ENCODE measurements at regions not wholly inside any gene's neighbourhood (a gene's known extent, or its start where the extent isn't known, plus 50 kb on each side); places are given as distances from the start of the nearest gene placed in this dataset.
"Not testable (repeated sequence)": the region's sequence is repeated elsewhere in the genome, so short reads cannot be mapped to it uniquely, and the experiment has no call there.

DNA sequence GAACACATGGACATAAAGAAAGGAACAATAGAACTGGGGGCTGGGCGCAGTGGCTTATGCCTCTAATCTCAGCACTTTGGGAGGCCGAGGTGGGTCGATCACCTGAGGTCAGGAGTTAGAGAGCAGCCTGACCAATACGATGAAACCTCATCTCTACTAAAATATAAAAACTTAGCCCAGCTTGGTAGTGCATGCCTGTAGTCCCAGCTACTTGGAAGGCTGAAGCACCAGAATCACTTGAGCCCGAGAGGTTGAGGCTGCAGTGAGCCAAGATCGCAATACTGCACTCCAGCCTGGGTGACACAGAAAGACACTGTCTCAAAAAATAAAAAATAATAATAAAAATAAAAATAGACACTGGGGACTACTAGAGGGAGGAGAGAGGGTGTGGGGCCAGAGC is 154.5 kb downstream of the SEC23A start:
- no peak for TF ChIP-seq SPI1 (IDR thresholded peaks at IDR 0.05; ENCODE audit: low read depth, low read length)
- no peak for TF ChIP-seq TAF1 (IDR thresholded peaks at IDR 0.05; ENCODE audit: low read depth, low read length)
- TF ChIP-seq PAX5 (IDR thresholded peaks at IDR 0.05; ENCODE audit: insufficient read depth, low read length, severe bottlenecking), result no peak
- no peak for TF ChIP-seq POLR2AphosphoS5 (IDR thresholded peaks at IDR 0.05; ENCODE audit: low read depth, low read length)
- TF ChIP-seq POLR2A (IDR thresholded peaks at IDR 0.05; ENCODE audit: low read depth, low read length), result no peak
- no peak for TF ChIP-seq POU2F2 (IDR thresholded peaks at IDR 0.05; ENCODE audit: low read depth, low read length)
- no peak for DNase-seq (ENCODE audit: insufficient read length, low spot score)
- no peak for FAIRE-seq

DNA sequence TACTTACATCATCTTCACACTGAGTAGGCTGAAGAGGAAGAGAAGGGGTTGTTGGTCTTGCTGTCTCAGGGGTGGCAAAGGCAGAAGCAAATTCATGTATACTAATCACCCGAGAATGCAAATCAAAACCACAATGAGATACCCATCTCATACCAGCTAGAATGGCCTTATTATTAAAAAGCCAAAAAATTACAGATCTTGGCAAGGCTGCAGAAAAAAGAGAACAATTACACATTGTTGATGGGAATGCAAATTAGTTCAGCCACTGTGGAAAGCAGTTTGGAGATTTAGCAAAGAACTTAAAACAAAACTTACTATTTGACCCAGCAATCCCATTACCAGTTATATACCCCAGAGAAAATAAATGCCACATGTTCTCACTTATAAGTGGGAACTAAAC is 154.9 kb downstream of the SEC23A start:
- FAIRE-seq (no peak), DNase-seq (ENCODE audit: insufficient read length, low spot score) (no peak)
- no peak for TF ChIP-seq POLR2AphosphoS5 (IDR thresholded peaks at IDR 0.05; ENCODE audit: low read depth, low read length)
- TF ChIP-seq POLR2A (IDR thresholded peaks at IDR 0.05; ENCODE audit: low read depth, low read length), result no peak
- no peak for TF ChIP-seq SPI1 (IDR thresholded peaks at IDR 0.05; ENCODE audit: low read depth, low read length)
- TF ChIP-seq TAF1 (IDR thresholded peaks at IDR 0.05; ENCODE audit: low read depth, low read length), result no peak
- no peak for TF ChIP-seq POU2F2 (IDR thresholded peaks at IDR 0.05; ENCODE audit: low read depth, low read length)
- TF ChIP-seq PAX5 (IDR thresholded peaks at IDR 0.05; ENCODE audit: insufficient read depth, low read length, severe bottlenecking), result no peak

DNA sequence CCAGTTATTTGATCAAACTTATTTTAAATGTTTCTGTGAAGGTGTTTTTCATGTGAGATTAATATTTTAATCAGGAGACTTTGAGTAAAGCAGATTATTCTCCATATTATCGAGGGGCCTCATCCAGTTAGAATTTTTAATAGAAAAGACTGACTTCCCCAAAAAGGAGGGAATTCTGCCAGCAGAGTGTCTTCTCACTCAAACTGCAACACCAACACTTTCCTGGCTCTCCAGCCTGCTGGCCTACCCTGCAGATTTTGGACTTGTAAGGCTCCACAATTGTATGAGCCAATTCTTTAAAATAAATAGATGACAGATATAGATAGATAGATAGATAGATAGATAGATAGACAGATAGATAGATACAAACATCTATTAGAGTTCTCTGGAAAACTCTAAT is 155.7 kb downstream of the SEC23A start:
- no peak for FAIRE-seq
- DNase-seq (ENCODE audit: insufficient read length, low spot score), result no peak
- TF ChIP-seq POU2F2 (IDR thresholded peaks at IDR 0.05; ENCODE audit: low read depth, low read length) (no peak), POLR2AphosphoS5 (IDR thresholded peaks at IDR 0.05; ENCODE audit: low read depth, low read length) (no peak), TAF1 (IDR thresholded peaks at IDR 0.05; ENCODE audit: low read depth, low read length) (no peak), POLR2A (IDR thresholded peaks at IDR 0.05; ENCODE audit: low read depth, low read length) (no peak), SPI1 (IDR thresholded peaks at IDR 0.05; ENCODE audit: low read depth, low read length) (no peak), PAX5 (IDR thresholded peaks at IDR 0.05; ENCODE audit: insufficient read depth, low read length, severe bottlenecking) (no peak)

DNA sequence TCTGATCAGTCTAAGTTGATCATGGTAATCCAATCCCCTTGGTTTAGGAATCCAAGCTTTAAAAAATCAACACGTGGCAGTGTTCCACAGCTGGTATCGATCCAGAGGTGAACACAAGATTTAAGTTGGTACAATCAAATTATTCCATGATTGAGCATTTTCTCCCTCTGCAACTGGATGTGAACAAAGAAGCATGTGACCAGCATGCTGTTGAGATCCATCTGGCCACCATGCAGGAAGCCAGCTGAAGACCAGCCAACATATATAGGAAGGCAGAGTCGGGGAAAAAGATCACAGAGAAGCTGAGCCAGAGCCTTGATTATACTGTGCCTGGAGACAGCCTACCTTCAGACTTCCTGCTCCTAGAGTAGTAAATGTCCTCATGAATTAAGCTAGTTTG is 158.3 kb downstream of the SEC23A start:
- TF ChIP-seq SPI1 (IDR thresholded peaks at IDR 0.05; ENCODE audit: low read depth, low read length), result no peak
- TF ChIP-seq POLR2AphosphoS5 (IDR thresholded peaks at IDR 0.05; ENCODE audit: low read depth, low read length), result no peak
- no peak for TF ChIP-seq POU2F2 (IDR thresholded peaks at IDR 0.05; ENCODE audit: low read depth, low read length)
- TF ChIP-seq POLR2A (IDR thresholded peaks at IDR 0.05; ENCODE audit: low read depth, low read length), result no peak
- TF ChIP-seq TAF1 (IDR thresholded peaks at IDR 0.05; ENCODE audit: low read depth, low read length), result no peak
- no peak for TF ChIP-seq PAX5 (IDR thresholded peaks at IDR 0.05; ENCODE audit: insufficient read depth, low read length, severe bottlenecking)
- DNase-seq (ENCODE audit: insufficient read length, low spot score) (no peak), FAIRE-seq (no peak)

DNA sequence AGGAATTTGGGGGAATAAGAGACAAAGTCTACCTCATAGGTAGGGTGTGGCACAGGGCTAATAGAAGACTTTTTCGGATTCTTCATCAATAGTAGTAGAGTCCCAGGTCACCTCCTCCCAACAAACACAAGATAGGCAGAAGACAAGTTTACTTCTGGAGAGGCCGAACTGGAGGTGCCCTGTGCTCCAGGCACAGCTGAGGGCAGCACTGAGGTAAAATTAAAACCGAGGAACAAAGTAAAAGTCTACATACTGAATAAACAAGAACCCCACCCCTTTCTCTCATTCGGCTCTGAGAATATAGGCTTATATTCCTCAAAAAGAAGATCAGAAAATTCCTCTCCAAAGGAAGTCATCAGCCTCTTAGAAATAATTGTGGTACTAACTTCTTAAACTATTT is 161.5 kb downstream of the SEC23A start:
- TF ChIP-seq POU2F2 (IDR thresholded peaks at IDR 0.05; ENCODE audit: low read depth, low read length) (no peak), TAF1 (IDR thresholded peaks at IDR 0.05; ENCODE audit: low read depth, low read length) (no peak), SPI1 (IDR thresholded peaks at IDR 0.05; ENCODE audit: low read depth, low read length) (no peak), POLR2AphosphoS5 (IDR thresholded peaks at IDR 0.05; ENCODE audit: low read depth, low read length) (no peak), POLR2A (IDR thresholded peaks at IDR 0.05; ENCODE audit: low read depth, low read length) (no peak), PAX5 (IDR thresholded peaks at IDR 0.05; ENCODE audit: insufficient read depth, low read length, severe bottlenecking) (no peak)
- no peak for FAIRE-seq
- DNase-seq (ENCODE audit: insufficient read length, low spot score), result no peak

DNA sequence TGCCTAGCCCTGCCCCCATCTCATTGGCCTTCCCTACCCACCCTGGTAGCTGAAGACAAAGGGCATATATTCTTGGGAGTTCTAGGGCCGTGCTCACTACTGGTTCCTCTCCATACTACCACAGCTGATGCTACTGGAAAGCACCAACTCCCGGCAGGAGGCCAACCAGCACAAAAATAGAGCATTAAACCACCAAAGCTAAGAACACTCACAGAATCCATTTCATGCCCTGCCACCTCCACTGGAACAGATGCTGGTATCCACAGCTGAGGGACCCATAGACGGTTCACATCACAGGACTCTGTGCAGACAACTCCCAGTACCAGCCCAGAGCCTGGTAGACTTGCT is 170.4 kb downstream of the SEC23A start:
- not testable (repeated sequence) for FAIRE-seq; DNase-seq (ENCODE audit: insufficient read length, low spot score)

DNA sequence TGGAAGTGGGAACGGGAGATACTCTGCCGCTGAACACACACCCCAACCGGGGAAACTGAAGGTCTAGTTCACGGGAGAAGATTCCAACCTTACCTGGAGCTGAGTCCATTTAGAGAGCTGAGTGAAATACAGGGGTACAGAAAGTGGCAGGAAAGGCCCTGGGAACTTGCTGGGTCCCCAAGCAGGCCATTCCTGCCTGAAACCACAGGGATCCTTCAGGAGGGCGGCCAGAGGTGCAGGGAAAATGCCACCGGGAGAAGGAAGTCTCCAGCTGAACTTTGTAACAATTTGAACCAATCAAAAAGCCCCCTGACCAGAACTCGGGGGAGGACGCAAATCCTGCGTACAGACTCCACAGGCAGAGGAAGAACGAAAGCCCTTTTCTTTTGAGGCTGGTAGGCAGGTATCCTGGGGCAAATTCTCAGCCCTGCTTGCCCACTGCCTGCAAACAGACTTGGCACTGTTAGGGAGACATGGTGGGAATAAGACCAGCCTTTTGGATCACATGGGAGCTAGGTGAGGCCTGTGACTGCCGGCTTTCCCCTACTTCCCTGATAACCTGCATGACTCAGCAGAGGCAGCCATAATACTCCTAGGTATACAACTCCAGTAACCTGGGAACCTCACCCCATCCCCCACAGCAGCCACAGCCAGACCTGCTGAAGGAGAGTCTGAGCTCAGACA is 170.9 kb downstream of the SEC23A start:
- TF ChIP-seq SPI1 (IDR thresholded peaks at IDR 0.05; ENCODE audit: low read depth, low read length), result no peak
- TF ChIP-seq POLR2AphosphoS5 (IDR thresholded peaks at IDR 0.05; ENCODE audit: low read depth, low read length), result no peak
- TF ChIP-seq TAF1 (IDR thresholded peaks at IDR 0.05; ENCODE audit: low read depth, low read length), result no peak
- no peak for TF ChIP-seq POU2F2 (IDR thresholded peaks at IDR 0.05; ENCODE audit: low read depth, low read length)
- TF ChIP-seq PAX5 (IDR thresholded peaks at IDR 0.05; ENCODE audit: insufficient read depth, low read length, severe bottlenecking), result no peak
- TF ChIP-seq POLR2A (IDR thresholded peaks at IDR 0.05; ENCODE audit: low read depth, low read length), result no peak
- no peak for DNase-seq (ENCODE audit: insufficient read length, low spot score)
- FAIRE-seq, result no peak

DNA sequence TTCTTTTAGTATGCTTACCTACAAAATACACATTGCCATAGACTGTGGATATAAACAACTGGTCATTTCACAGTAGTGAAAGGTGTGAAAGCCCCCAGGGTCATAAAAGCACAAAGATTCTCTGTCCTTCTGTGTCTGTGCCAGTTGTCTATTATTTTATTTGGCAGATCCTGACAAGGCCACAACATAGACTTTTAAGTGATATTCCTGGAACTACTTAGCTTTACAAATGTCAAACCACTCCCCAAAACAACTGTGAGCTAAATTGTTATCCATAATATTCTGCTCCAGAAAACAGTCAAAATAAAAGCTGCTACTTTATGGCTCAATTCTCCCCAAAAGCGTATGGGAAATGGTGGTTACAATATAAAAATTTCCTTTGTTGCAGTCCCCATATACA is 172.1 kb downstream of the SEC23A start:
- DNase-seq (ENCODE audit: insufficient read length, low spot score), result no peak
- TF ChIP-seq POU2F2 (IDR thresholded peaks at IDR 0.05; ENCODE audit: low read depth, low read length) (no peak), PAX5 (IDR thresholded peaks at IDR 0.05; ENCODE audit: insufficient read depth, low read length, severe bottlenecking) (no peak), TAF1 (IDR thresholded peaks at IDR 0.05; ENCODE audit: low read depth, low read length) (no peak), POLR2AphosphoS5 (IDR thresholded peaks at IDR 0.05; ENCODE audit: low read depth, low read length) (no peak), SPI1 (IDR thresholded peaks at IDR 0.05; ENCODE audit: low read depth, low read length) (no peak), POLR2A (IDR thresholded peaks at IDR 0.05; ENCODE audit: low read depth, low read length) (no peak)
- FAIRE-seq, result no peak

DNA sequence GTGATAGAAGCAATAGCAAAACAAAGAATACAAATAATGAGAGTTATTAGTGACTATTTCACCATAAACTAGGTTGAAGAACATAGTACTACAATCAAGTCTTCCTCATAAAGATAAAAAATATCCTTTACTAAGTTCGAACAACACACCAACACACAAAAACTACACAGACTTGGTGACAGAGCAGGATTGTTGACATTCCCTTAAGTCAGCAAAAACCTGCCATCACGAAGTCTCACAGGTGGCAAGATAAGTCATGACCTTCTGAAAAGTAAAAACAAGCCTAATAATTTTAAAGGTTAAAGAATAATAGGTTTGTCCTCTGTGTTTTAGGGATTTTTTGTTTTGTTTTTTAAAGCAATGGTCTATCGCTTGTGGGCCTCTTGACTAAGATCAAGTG is 173.0 kb downstream of the SEC23A start:
- no peak for TF ChIP-seq POLR2A (IDR thresholded peaks at IDR 0.05; ENCODE audit: low read depth, low read length)
- no peak for TF ChIP-seq POLR2AphosphoS5 (IDR thresholded peaks at IDR 0.05; ENCODE audit: low read depth, low read length)
- no peak for FAIRE-seq
- no peak for DNase-seq (ENCODE audit: insufficient read length, low spot score)

DNA sequence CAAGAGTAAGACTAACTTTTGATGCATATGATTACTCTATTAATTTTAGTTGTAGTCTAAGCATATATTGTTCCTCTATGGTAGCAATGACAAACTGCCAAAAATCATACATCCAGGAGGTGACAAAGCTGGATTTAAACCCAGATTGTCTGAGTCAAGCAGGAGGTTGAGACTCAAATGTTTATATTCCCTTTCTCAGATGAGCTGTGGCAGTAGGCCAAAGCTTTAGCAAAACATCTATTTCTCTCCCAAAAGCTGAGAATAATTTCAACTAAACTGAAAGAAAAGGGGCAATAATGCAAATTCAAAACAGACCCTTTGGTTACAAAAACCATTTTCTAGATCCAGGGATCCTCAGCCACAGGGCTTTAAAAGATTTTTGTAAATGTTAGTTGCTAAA is 173.6 kb downstream of the SEC23A start:
- no peak for DNase-seq (ENCODE audit: insufficient read length, low spot score)
- FAIRE-seq, result no peak
- TF ChIP-seq POLR2AphosphoS5 (IDR thresholded peaks at IDR 0.05; ENCODE audit: low read depth, low read length) (no peak), TAF1 (IDR thresholded peaks at IDR 0.05; ENCODE audit: low read depth, low read length) (no peak), PAX5 (IDR thresholded peaks at IDR 0.05; ENCODE audit: insufficient read depth, low read length, severe bottlenecking) (no peak), POU2F2 (IDR thresholded peaks at IDR 0.05; ENCODE audit: low read depth, low read length) (no peak), SPI1 (IDR thresholded peaks at IDR 0.05; ENCODE audit: low read depth, low read length) (no peak), POLR2A (IDR thresholded peaks at IDR 0.05; ENCODE audit: low read depth, low read length) (no peak)

DNA sequence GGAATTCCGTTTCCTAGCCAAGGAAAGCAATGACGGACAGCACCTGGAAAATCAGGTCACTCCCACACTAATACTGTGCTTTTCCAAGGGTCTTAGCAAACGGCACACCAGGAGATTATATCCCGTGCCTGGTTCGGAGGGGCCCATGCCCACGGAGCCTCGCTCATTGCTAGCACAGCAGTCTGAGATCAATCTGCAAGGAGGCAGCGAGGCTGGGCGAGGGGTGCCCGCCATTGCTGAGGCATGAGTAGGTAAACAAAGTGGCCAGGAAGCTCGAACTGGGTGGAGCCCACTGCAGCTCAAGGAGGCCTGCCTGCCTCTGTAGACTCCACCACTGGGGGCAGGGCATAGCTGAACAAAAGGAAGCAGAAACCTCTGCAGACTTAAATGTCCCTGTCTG is 181.1 kb downstream of the SEC23A start:
- FAIRE-seq; DNase-seq (ENCODE audit: insufficient read length, low spot score): not testable (repeated sequence)

All from GM12891 (cell line).